Activated CD4-positive, alpha-beta T cell treated with anti-CD3 and anti-CD28 coated beads for 48 hours (primary cell): ENCODE measurements at regions not wholly inside any gene's neighbourhood (a gene's known extent, or its start where the extent isn't known, plus 50 kb on each side); places are given as distances from the start of the nearest gene placed in this dataset.
"Not testable (repeated sequence)": the region's sequence is repeated elsewhere in the genome, so short reads cannot be mapped to it uniquely, and the experiment has no call there.

Source experiments
- DNase-seq: peaks from one replicate; pipeline ENCODE4 v3.0.0-alpha.2; 2020

DNA sequence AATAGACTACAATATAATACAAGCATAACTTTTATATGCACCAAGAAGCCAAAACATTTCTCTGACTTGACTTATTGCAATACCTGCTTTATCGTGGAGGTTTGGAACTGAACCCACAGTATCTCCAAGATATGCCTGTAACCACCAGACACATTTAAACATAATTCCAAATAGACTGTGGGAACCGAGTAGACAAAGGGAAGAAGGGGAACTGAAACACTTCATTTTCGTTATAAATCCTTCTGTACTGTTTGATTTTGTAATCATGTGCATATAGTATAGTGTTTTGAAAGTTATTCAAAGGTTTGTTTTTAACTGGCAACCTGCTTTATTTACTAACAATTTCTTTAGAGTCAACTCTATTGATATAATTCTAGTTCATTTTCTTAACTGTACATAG lies 154.9 kb upstream of the BEND6 start:
- no peak for DNase-seq

DNA sequence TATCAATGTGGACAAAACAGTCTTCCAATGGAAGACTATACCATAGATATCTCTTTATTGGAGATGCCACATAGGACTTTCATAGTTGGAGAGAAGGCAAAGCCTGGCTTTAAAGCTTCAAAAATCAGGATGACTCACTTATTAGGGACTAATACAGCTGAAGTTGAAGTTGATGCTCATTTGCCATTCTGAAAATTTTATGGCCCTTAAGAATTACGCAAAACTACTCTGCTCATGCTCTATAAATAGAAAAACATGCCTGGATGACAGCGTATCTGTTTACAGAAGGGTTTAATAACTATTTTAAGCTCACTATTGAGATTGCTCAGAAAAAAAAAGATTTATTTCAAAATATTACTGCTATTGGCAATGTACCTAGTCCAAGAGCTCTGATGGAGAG lies 155.5 kb upstream of the DST start:
- DNase-seq = no peak

DNA sequence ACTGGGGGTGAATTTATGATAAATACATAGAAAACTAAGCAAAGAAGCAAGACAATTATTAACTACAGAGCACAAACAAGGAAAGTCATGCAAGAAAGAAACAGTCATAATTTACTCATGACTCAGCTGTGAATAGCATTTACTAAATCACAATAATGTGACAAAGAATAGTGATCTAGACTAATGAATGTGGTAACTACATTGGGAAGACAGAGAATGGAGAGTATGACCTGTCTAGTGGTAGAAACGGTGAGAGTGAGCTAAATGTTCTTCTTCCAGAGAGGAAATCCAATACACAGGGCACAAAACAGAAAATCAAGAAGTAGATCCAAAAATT lies 153.5 kb upstream of the DST start:
- DNase-seq = no peak

DNA sequence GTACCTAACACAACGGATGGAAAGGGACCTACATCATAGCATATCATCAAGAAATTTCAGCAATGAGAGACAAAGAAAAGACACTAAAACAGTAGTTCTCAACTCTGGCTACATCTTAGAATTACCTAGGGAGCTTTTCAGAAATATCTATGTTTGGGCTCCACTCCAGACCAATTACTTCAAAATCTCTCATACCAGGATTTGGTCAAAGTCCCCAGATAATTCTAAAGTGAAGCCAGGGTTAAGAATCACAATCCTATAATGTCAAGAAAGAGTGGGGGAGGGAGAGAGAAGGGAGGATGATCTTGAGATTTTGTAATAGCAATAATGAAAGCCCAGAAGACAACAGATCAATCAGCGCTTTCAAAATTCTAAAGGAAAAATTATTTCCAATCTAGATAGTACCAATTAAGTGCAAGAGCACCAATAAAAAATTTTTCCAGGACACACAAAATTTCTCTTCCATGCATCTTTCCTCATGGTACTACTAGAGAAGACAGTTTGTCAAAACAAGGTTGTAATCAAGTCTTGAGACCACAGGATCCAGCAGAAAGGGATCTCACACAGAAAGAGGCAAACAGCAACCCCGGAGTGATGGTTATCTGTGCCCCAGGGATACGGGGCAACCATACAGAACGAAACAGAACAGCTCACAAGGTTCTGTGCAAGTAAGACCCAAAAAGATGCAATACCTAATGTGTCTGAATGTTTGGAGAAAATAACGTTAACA lies 152.9 kb upstream of the DST start:
- DNase-seq = no peak

DNA sequence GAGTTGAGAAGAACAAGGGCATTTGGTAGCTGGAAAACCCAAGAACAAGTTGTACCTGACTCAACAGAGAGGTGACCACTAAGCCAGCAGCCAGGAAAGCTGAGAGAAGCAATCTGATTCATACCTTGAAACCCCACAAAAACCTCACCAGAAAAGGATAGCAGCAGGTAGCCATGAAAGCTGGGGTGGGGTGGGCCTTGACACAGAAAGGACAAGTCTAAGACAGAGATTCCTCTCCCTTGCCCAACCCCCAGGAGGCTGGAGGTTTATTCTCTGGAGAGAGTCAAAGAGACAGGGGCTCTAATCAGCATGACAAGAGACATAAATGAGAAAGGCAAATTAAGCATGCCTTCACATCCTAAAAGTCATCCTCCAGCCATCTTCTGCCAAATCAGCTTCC lies 151.7 kb upstream of the DST start:
- DNase-seq = no peak

DNA sequence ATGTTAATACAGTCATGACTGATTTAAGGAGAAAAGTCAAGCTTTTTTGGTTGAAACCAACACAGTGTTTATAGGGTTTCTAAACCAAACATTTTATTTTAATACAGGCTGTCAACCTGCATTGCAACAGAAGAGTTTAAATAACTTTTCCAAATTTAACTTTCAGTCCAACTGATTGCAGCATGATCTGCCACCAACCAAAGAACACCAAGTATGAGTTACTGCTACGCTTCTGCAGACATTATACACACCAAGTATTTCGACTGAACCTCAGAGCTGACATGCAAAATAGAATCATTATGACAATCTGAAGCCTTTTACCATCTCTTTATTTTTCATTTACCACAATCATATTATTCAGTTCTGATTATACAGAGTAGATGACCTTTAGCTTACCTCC lies 151.2 kb upstream of the DST start:
- DNase-seq = no peak

DNA sequence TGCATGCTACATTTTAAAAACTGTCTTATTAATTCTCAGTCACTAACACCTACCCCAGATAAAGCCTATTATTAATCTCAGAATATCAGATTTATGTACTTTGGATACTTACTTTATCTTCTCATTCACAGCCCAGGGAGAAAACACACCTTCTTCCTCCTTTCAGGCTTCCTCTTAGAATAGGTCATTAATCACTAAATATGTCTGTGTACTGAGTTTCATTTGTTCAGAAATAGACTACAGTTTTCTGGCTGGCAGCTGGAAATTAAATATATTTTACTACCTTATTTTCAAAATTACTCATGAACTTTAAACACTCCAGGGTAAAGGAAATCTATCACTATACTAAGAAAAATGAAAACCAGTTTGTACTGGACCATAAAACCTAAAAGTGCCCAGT lies 147.7 kb upstream of the DST start:
- no peak for DNase-seq

DNA sequence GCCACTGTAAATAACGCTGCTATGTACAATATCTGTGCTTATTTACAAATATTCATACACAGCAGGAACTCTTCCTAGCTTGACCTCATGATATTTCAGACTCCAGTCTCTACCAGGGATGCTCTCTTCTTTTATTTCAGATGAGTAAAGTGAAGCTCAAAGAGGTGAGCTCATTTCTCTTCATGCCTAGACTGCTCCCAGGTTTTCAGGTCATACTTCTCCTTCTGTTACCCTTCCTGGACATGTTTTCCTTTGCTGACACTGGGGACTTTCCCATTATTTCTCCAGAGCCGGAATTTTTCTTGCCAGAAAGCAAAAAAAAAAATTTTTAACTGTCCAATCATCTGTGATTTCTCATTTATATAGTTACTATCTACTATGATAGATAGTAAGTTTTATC lies 147.2 kb upstream of the DST start:
- DNase-seq = no peak

DNA sequence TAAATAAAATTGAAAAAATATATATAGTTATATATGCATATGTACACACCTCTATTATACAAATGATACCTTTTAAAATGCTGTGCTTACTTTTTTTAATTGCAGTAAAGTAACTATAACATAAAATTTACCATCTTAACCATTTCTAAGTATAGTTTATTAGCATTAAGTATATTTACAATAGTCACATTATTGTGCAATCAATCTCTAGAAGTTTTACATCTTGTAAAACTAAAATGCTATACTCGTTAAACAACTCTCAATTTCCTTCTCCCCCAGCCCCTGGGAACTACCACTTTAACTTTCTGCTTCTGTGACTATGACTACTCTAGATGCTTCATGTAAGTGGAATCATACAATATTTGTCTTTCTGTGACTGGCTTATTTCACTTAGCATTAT lies 146.7 kb upstream of the DST start:
- DNase-seq = no peak

DNA sequence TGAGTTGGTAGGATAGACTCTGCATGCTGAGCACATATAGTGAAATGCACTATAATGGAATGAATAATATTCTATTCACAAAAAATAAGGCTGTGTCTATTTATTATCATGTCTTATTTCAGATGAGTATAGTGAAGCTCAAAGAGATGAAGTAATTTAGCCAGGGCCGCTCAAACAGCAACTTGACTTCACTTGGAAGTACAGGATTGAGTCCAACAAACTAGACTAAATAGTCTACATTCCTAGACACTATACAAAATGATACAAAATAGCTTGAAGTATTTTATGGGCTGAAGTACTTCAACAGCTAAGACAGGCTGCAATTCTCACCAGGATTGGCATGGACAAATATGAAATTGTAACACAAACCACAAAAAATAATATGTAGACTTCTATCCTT lies 144.5 kb upstream of the DST start:
- no peak for DNase-seq

DNA sequence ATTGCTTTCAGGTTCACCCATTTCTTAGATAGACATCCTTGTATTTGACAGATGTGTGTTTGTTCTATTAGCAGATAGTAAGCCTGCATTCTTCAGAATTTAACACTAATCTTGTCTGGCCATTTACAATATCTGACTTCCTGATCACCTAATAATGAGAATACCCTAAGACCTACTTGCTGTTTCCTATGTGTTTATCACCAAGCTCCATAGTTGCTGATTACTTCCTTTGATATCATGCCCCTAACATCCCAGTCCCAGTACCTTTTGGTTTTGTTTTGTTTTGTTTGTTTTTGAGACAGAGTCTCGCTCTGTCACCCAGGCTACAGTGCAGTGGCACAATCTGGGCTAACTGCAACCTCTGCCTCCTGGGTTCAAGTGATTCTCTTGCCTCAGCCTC lies 143.6 kb upstream of the DST start:
- DNase-seq = no peak

DNA sequence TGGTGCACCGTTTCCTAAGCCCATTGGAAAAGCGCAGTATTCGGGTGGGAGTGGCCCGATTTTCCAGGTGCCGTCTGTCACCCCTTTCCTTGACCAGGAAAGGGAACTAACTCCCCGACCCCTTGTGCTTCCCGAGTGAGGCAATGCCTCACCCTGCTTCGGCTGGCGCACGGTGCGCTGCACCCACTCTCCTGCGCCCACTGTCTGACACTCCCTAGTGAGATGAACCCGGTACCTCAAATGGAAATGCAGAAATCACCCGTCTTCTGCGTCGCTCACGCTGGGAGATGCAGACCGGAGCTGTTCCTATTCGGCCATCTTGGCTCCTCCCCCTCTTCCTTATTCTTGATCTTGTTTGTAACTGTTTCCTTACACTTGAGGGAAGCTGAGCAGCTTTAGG lies 142.8 kb upstream of the DST start:
- DNase-seq = not testable (repeated sequence)

DNA sequence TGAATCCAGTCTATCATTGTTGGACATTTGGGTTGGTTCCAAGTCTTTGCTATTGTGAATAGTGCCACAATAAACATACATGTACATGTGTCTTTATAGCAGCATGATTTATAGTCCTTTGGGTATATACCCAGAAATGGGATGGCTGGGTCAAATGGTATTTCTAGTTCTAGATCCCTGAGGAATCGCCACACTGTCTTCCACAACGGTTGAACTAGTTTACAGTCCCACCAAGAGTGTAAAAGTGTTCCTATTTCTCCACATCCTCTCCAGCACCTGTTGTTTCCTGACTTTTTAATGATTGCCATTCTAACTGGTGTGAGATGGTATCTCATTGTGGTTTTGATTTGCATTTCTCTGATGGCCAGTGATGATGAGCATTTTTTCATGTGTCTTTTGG lies 137.4 kb upstream of the DST start:
- not testable (repeated sequence) for DNase-seq

DNA sequence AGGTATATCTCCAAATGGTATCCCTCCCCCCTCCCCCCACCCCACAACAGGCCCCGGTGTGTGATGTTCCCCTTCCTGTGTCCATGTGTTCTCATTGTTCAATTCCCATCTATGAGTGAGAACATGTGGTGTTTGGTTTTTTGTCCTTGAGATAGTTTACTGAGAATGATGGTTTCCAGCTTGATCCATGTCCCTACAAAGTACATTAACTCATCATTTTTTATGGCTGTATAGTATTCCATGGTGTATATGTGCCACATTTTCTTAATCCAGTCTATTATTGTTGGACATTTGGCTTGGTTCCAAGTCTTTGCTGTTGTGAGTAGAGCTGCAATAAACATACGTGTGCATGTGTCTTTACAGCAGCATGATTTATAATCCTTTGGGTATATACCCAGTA lies 135.8 kb upstream of the DST start:
- DNase-seq = not testable (repeated sequence)

DNA sequence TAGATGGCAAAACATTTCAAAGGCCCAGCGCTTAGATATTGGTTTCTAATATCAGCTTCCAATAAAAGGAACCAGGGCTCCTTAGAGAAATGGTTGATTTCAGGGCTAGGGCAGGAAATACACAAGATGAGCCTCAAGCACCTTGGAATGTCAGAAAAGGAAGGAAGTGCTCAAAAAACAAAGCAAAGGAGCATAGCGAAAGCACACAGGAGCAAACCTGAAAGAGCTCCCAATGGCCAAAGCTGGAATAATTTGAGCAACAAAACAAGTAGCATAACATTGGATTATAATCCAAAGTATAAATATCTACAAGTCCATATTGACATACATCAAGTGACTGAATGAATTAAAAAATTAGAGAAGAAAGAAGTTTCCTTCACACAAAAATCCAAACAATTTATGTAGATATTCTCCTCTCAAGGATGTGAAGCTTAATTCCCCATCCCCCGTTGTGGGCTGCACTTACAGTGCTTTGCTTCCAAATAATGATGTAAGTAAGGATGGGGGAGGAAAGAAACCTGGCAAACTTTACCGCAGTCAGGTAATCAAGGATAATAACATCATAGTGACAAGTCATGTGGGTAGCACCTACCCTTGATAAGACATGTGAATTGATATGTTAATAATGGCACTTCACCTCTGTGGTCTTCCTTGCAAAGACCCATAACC lies 132.9 kb upstream of the DST start:
- DNase-seq = no peak

DNA sequence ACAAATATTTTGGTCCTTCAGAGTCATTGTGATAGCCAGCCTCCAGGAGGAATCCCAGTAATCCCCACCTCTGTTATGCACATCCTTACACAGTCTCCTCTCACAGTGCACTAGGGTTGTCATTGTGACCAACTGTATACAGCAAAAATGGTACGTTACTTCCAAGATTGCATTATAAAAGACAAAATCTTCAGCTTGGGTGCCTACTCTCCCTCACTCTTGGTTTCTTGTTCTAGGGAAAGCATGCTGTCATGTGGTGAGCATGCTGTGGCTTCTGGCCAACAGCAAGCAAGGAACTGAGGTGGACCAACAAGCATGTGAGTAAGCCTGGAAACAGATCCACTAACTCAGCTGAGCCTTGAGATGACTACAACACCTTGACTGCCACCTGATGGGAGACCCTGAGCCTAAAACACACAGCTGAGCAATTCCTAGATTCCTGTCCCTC lies 130.1 kb upstream of the DST start:
- no peak for DNase-seq

DNA sequence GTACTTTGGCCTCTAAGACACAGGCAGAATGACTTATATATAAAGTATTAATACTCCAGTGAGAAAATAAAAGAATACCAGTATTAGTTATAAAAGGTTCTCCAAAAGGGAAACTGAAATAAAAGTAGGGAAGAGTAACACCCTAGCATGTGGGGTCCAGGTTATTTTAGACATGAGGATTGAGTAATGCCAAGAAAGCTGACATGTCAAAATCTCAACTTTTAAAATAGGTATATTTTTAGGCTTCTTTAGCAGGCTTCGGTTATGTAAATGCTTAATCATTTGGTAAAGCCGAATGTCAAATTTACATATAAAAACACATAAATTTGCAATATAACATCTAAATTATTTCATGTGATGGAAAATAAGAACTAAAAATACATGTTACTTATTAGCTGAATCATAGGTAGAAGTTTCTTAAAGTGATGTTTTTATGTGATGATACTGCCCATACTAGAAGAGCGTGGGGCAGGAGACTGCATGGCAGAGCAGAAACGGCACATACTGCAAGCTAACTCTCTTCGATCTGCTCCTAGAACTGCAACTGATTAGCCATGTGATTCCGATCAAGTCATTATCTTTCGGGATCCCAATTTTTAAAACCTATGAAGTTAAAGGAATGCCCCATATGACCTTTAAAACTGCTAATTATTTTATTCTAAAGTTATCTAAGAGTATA lies 129.4 kb upstream of the DST start:
- DNase-seq = no peak

DNA sequence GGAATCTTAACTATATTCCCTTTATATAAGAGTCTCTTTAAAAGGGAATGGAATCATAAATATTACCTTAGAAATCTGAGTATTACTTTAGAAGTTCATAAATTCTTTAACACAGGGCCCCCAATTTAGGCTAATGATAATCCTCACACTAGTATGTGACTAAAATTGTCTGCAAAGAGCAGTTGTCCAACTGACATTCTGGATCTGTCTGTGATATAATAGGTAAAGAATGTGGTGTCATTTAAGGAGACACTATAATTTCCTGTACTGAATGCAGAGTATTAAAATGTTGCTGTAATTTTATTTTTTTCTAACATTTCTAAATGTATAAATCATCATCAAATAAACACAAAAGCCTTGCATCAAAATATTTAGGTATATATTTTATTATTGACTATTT lies 128.5 kb upstream of the DST start:
- DNase-seq = no peak

DNA sequence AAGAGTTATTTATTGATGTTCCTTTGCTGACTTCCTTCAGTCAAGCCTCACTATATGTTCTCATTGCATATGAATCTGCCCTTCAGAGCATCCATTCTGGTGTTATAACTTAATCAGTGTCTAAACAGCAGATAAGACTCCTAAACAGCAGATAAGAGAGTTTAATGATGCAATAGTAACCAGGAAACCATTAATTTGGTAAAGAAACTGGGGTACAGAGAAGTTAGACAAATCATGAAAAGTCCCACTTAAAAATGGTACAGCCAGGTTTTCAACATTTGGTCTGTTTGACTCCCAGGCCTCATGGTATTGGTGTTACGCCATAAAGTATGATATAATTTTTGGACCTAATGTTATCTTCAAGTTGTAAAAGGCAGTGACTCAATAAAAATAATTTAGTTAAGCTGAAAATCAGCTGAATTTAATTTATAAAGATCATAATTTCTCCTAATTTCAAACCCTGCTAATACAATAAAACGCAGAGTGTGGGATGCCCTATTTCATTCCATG lies 127.4 kb upstream of the DST start:
- no peak for DNase-seq

DNA sequence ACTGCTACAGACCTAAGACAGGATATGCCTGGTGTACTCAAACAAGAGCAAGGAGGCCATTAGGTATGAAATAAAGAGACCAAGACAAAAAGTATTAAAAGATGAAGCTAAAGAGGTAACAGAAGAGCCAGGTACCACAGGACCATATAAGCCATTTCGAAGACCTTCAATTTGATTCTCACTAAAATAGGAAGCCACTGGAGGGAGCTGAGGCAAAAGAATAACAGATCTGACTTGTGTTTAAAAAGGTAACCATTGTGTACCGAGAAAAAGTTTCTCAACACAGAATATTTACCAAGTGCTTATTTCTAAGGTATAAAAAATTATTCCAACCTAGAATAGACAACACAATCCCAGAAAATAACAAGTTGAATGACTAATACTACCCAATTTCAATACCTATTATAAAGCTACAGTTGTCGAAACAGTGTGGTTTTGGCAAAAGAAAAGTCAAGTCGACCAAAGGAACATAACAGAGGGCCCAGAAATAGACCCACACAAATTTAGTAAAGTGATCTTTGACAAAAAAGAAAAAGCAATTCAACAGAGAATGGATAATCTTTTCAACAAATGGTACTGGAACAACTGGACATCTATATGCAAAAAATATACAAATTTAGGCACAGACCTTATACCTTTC lies 125.3 kb upstream of the DST start:
- DNase-seq = no peak

DNA sequence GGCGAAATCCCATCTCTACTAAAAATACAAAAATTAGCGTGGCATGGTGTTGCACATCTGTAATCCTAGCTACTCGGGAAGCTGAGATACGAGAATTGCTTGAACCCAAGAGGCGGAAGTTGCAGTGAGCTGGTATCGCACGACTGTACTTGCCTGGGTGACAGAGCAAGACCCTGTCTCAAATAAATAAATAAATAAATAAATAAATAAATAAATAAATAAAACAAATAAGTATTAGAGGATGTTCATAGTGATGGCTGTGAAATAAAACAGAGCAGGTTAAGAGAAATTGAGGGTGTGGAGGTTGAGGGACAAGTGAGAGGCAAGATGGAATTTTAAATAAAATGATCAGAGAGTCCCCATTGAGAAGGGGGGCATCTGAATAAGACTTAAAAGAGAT lies 124.7 kb upstream of the DST start:
- no peak for DNase-seq

DNA sequence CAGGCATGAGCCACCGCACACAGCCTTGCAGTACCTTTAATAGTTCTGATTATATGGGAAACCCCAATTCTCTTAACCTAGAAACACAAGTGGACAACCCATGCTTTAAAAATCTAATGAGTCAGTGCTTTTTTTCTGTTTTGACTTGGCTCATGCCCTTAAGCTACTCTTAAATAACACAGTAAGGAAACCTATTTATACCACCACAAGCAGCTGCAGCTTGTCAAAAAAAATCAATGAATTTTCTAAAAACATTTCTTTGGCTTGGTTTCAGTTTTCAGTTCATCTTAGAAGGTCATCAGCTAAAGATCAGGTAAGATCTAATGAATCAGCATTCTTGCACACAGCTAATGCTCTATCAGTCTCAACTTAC lies 124.1 kb upstream of the DST start:
- DNase-seq = no peak

DNA sequence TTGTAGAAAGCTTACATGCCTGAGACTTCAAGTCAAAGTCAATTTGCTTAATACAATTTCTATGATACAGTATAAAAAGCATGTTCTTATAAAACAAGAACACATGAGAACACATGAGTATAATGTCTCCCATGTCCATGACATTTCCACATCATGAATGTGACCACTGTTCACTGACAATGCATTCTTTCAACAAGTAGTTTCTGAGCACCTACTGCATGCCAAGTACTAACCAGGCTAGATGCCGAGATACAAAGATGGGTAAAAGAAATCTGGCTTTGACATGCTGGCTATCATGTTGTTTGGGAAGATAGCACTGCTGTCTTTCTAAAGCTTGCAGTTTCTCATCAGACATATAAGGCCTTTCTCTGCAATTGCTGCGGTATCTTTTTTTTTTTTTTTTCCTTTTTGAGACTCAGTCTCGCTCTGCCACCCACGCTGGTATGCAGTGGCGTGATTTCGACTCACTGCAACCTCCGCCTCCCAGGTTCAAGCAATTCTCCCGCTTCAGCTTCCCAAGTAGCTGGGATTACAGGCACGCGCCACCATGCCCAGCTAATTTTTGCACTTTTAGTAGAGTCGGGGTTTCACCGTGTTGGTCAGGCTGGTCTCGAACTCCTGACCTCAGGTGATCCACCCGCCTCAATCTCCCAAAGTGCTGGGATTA lies 123.6 kb upstream of the DST start:
- DNase-seq = no peak
